WTC11 (cell line): ENCODE measurements at regions not wholly inside any gene's neighbourhood (a gene's known extent, or its start where the extent isn't known, plus 50 kb on each side); places are given as distances from the start of the nearest gene placed in this dataset.

Source experiments
- ETV6 ChIP-seq: sonication (generic); formaldehyde crosslinking; IDR thresholded peaks from 2 replicates; pipeline ENCODE4 v1.8.1; 2022; ENCODE audit warnings: mild to moderate bottlenecking, missing genetic modification reagents
- GABPB1 ChIP-seq: sonication (generic); formaldehyde crosslinking; IDR thresholded peaks from 2 replicates; pipeline ENCODE4 v1.8.1; 2023; ENCODE audit warnings: mild to moderate bottlenecking, missing genetic modification reagents
- TF ChIP-seq, protein P1 (sequence below): fragments of 200-600 bp; IDR thresholded peaks from 2 replicates; pipeline ENCODE4 v1.8.0; 2022; ENCODE audit warnings: antibody characterized with exemption
- TF ChIP-seq, protein P2 (sequence below): sonication (generic); formaldehyde crosslinking; IDR thresholded peaks from 2 replicates; pipeline ENCODE4 v1.8.1; 2022; ENCODE audit warnings: mild to moderate bottlenecking, moderate library complexity, missing genetic modification reagents

GRCh38 chr4:108432418-108432817 lies 188.0 kb upstream of the RPL34 start:
- TF ChIP-seq, protein P1, sequence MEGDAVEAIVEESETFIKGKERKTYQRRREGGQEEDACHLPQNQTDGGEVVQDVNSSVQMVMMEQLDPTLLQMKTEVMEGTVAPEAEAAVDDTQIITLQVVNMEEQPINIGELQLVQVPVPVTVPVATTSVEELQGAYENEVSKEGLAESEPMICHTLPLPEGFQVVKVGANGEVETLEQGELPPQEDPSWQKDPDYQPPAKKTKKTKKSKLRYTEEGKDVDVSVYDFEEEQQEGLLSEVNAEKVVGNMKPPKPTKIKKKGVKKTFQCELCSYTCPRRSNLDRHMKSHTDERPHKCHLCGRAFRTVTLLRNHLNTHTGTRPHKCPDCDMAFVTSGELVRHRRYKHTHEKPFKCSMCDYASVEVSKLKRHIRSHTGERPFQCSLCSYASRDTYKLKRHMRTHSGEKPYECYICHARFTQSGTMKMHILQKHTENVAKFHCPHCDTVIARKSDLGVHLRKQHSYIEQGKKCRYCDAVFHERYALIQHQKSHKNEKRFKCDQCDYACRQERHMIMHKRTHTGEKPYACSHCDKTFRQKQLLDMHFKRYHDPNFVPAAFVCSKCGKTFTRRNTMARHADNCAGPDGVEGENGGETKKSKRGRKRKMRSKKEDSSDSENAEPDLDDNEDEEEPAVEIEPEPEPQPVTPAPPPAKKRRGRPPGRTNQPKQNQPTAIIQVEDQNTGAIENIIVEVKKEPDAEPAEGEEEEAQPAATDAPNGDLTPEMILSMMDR = no peak
- TF ChIP-seq GABPB1 (CRISPR knock-in tag) (no peak), ETV6 (no peak)
- TF ChIP-seq, protein P2, sequence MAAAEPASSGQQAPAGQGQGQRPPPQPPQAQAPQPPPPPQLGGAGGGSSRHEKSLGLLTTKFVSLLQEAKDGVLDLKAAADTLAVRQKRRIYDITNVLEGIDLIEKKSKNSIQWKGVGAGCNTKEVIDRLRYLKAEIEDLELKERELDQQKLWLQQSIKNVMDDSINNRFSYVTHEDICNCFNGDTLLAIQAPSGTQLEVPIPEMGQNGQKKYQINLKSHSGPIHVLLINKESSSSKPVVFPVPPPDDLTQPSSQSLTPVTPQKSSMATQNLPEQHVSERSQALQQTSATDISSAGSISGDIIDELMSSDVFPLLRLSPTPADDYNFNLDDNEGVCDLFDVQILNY (CRISPR knock-in tag) = no peak
